ENCODE measurements at regions not wholly inside any gene's neighbourhood (a gene's known extent, or its start where the extent isn't known, plus 50 kb on each side); places are given as distances from the start of the nearest gene placed in this dataset.

GRCh38 chr1:224047538-224047937, 66.4 kb upstream of the FBXO28 start:
- Histone ChIP-seq H3K9me3 (ENCODE audit: control insufficient read depth, insufficient read depth, low read length) (no peaks in the 10 kb centered on the region), H3K9me2 (replicated peaks; ENCODE audit: control insufficient read depth, low read length) (no peaks in the 10 kb centered on the region), H3K79me2 (ENCODE audit: control insufficient read depth, low read length) (no peaks in the 10 kb centered on the region), H3K27ac (ENCODE audit: low read depth, low read length) (no peak overlapping the region), H3K4me2 (ENCODE audit: low read length) (no peak overlapping the region), H3K27me3 (ENCODE audit: control insufficient read depth, low read length) (peaks cover 5% of the 10 kb centered on the region; the same call in 1 of the 2 replicates), H3F3A (ENCODE audit: control insufficient read depth, insufficient read depth) (no peaks in the 10 kb centered on the region), H3K4me1 (ENCODE audit: control insufficient read depth, low read length) (no peaks in the 10 kb centered on the region), H4K20me1 (ENCODE audit: control insufficient read depth, insufficient read depth, low read depth, low read length) (no peaks in the 10 kb centered on the region), H3K36me3 (ENCODE audit: control insufficient read depth, low read length) (no peaks in the 10 kb centered on the region), H3K4me3 (ENCODE audit: low read length) (no peak overlapping the region)
- TF ChIP-seq CTCF (IDR thresholded peaks at IDR 0.05; ENCODE audit: low read depth, low read length, poor library complexity, severe bottlenecking), result no peak
- no peak for TF ChIP-seq EZH2phosphoT487 (IDR thresholded peaks at IDR 0.05; ENCODE audit: borderline replicate concordance, low read length)

- Histone ChIP-seq H3K9me2 (replicated peaks; ENCODE audit: control insufficient read depth, low read length) (no peaks in the 10 kb centered on the region), H3K27me3 (ENCODE audit: control insufficient read depth, low read length) (peaks cover 17% of the 10 kb centered on the region), H4K20me1 (ENCODE audit: control insufficient read depth, insufficient read depth, low read depth, low read length) (no peaks in the 10 kb centered on the region), H3K79me2 (ENCODE audit: control insufficient read depth, low read length) (no peaks in the 10 kb centered on the region), H3K36me3 (ENCODE audit: control insufficient read depth, low read length) (no peaks in the 10 kb centered on the region), H3K4me1 (ENCODE audit: control insufficient read depth, low read length) (no peaks in the 10 kb centered on the region), H3K4me3 (ENCODE audit: low read length) (no peak overlapping the region), H3K9me3 (ENCODE audit: control insufficient read depth, insufficient read depth, low read length) (no peaks in the 10 kb centered on the region), H3K27ac (ENCODE audit: low read depth, low read length) (no peak overlapping the region), H3F3A (ENCODE audit: control insufficient read depth, insufficient read depth) (no peaks in the 10 kb centered on the region), H3K4me2 (ENCODE audit: low read length) (no peak overlapping the region)
- TF ChIP-seq EZH2phosphoT487 (IDR thresholded peaks at IDR 0.05; ENCODE audit: borderline replicate concordance, low read length) (no peak), CTCF (IDR thresholded peaks at IDR 0.05; ENCODE audit: low read depth, low read length, poor library complexity, severe bottlenecking) (no peak)
These were observed 68.4 kb upstream of the FBXO28 start for GRCh38 chr1:224045556-224045955.

- Histone ChIP-seq H3K4me3 (ENCODE audit: low read length) (no peak overlapping the region), H3K27me3 (ENCODE audit: control insufficient read depth, low read length) (peaks cover 14% of the 10 kb centered on the region), H3K27ac (ENCODE audit: low read depth, low read length) (no peak overlapping the region), H3K4me2 (ENCODE audit: low read length) (no peak overlapping the region), H3K9me2 (replicated peaks; ENCODE audit: control insufficient read depth, low read length) (no peaks in the 10 kb centered on the region), H3K79me2 (ENCODE audit: control insufficient read depth, low read length) (no peaks in the 10 kb centered on the region), H3K4me1 (ENCODE audit: control insufficient read depth, low read length) (no peaks in the 10 kb centered on the region), H4K20me1 (ENCODE audit: control insufficient read depth, insufficient read depth, low read depth, low read length) (no peaks in the 10 kb centered on the region), H3K36me3 (ENCODE audit: control insufficient read depth, low read length) (no peaks in the 10 kb centered on the region), H3F3A (ENCODE audit: control insufficient read depth, insufficient read depth) (no peaks in the 10 kb centered on the region), H3K9me3 (ENCODE audit: control insufficient read depth, insufficient read depth, low read length) (no peaks in the 10 kb centered on the region)
- TF ChIP-seq CTCF (IDR thresholded peaks at IDR 0.05; ENCODE audit: low read depth, low read length, poor library complexity, severe bottlenecking) (no peak), EZH2phosphoT487 (IDR thresholded peaks at IDR 0.05; ENCODE audit: borderline replicate concordance, low read length) (no peak)
These were observed 69.5 kb upstream of the FBXO28 start for GRCh38 chr1:224044420-224044819.
